ENCODE measurements at regions not wholly inside any gene's neighbourhood (a gene's known extent, or its start where the extent isn't known, plus 50 kb on each side); places are given as distances from the start of the nearest gene placed in this dataset.

GRCh38 chr12:81809113-81809777 is 50.1 kb upstream of the PPFIA2 start:
- peaks cover 0 to 17% (median 0%) of the 10 kb centered on the region in 3 donors for H3K9me3 ChIP-seq (ENCODE audit: control extremely low read depth in 1 of 3, control insufficient read depth in 2 of 3, insufficient read depth in 1 of 3, low read length in 2 of 3)
- ATAC-seq (ENCODE audit: low read depth): no peak
- Mint-ChIP-seq H3K27me3 (no peaks in the 10 kb centered on the region), H3K27ac (no peak overlapping the region), H3K4me3 (no peak overlapping the region), H3K4me1 (no peaks in the 10 kb centered on the region), H3K9me3 (ENCODE audit: insufficient read depth) (peaks cover 10% of the 10 kb centered on the region)
- DNase-seq: no peak
- WGBS (ENCODE audit: insufficient coverage): no CpG with 5 or more reads among the region's 4 CpGs
- no peak overlapping the region for H3K4me3 ChIP-seq (ENCODE audit: control extremely low read depth in 1 of 5, extremely low read depth in 1 of 5, insufficient read depth in 1 of 5, low read depth in 2 of 5, low read length in 4 of 5)
- no peak overlapping the region for H2AFZ ChIP-seq (ENCODE audit: insufficient read depth, low read depth, low read length, poor library complexity, severe bottlenecking)
- H3K4me1 ChIP-seq (ENCODE audit: control insufficient read depth in 2 of 2, insufficient read depth in 2 of 2, low read length in 2 of 2): peaks cover 0 to 6% of the 10 kb centered on the region in 2 donors
- no peak for TF ChIP-seq EZH2 (IDR thresholded peaks at IDR 0.05; ENCODE audit: borderline replicate concordance, insufficient read depth, low read depth, low read length, poor library complexity, severe bottlenecking)
- TF ChIP-seq, protein P1, sequence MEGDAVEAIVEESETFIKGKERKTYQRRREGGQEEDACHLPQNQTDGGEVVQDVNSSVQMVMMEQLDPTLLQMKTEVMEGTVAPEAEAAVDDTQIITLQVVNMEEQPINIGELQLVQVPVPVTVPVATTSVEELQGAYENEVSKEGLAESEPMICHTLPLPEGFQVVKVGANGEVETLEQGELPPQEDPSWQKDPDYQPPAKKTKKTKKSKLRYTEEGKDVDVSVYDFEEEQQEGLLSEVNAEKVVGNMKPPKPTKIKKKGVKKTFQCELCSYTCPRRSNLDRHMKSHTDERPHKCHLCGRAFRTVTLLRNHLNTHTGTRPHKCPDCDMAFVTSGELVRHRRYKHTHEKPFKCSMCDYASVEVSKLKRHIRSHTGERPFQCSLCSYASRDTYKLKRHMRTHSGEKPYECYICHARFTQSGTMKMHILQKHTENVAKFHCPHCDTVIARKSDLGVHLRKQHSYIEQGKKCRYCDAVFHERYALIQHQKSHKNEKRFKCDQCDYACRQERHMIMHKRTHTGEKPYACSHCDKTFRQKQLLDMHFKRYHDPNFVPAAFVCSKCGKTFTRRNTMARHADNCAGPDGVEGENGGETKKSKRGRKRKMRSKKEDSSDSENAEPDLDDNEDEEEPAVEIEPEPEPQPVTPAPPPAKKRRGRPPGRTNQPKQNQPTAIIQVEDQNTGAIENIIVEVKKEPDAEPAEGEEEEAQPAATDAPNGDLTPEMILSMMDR (IDR thresholded peaks at IDR 0.05): no peak
- H3K79me2 ChIP-seq (ENCODE audit: control insufficient read depth, insufficient read depth, low read length): no peaks in the 10 kb centered on the region
- no peak overlapping the region for H3K4me2 ChIP-seq (replicated peaks; ENCODE audit: low read depth, low read length, poor library complexity, severe bottlenecking)
- H3K27ac ChIP-seq (ENCODE audit: low read length in 2 of 2): no peak overlapping the region
- ChIA-PET CTCF (no interaction called here), POLR2A (no interaction called here)
- H4K20me1 ChIP-seq (ENCODE audit: control insufficient read depth, insufficient read depth, low read length, poor library complexity, severe bottlenecking): no peaks in the 10 kb centered on the region
- H3K27me3 ChIP-seq (replicated peaks in 1 of 4; ENCODE audit: control extremely low read depth in 1 of 4, control insufficient read depth in 3 of 4, insufficient read depth in 4 of 4, low read length in 3 of 4): no peaks in the 10 kb centered on the region
- no peak overlapping the region for H3K9ac ChIP-seq (ENCODE audit: low read length)
- intact Hi-C loops (cut with micrococcal nuclease): no loop called here
- H3K36me3 ChIP-seq (replicated peaks in 1 of 2; ENCODE audit: control extremely low read depth in 1 of 2, control insufficient read depth in 1 of 2, extremely low read depth in 1 of 2, insufficient read depth in 2 of 2, low read length in 1 of 2): no peaks in the 10 kb centered on the region
